ENCODE measurements at regions not wholly inside any gene's neighbourhood (a gene's known extent, or its start where the extent isn't known, plus 50 kb on each side); places are given as distances from the start of the nearest gene placed in this dataset.

- TF ChIP-seq YY1 (IDR thresholded peaks at IDR 0.05; ENCODE audit: low read depth) (no peak), RAD21 (IDR thresholded peaks at IDR 0.05; ENCODE audit: low read depth) (no peak), TCF12 (IDR thresholded peaks at IDR 0.05; ENCODE audit: low read depth) (no peak), TAF1 (IDR thresholded peaks at IDR 0.05; ENCODE audit: low read depth) (no peak), CEBPB (IDR thresholded peaks at IDR 0.05) (no peak), TEAD4 (IDR thresholded peaks at IDR 0.05) (no peak)
- TF ChIP-seq, protein P1, sequence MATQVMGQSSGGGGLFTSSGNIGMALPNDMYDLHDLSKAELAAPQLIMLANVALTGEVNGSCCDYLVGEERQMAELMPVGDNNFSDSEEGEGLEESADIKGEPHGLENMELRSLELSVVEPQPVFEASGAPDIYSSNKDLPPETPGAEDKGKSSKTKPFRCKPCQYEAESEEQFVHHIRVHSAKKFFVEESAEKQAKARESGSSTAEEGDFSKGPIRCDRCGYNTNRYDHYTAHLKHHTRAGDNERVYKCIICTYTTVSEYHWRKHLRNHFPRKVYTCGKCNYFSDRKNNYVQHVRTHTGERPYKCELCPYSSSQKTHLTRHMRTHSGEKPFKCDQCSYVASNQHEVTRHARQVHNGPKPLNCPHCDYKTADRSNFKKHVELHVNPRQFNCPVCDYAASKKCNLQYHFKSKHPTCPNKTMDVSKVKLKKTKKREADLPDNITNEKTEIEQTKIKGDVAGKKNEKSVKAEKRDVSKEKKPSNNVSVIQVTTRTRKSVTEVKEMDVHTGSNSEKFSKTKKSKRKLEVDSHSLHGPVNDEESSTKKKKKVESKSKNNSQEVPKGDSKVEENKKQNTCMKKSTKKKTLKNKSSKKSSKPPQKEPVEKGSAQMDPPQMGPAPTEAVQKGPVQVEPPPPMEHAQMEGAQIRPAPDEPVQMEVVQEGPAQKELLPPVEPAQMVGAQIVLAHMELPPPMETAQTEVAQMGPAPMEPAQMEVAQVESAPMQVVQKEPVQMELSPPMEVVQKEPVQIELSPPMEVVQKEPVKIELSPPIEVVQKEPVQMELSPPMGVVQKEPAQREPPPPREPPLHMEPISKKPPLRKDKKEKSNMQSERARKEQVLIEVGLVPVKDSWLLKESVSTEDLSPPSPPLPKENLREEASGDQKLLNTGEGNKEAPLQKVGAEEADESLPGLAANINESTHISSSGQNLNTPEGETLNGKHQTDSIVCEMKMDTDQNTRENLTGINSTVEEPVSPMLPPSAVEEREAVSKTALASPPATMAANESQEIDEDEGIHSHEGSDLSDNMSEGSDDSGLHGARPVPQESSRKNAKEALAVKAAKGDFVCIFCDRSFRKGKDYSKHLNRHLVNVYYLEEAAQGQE (IDR thresholded peaks at IDR 0.05; ENCODE audit: low read depth): no peak
- TF ChIP-seq, protein P2, sequence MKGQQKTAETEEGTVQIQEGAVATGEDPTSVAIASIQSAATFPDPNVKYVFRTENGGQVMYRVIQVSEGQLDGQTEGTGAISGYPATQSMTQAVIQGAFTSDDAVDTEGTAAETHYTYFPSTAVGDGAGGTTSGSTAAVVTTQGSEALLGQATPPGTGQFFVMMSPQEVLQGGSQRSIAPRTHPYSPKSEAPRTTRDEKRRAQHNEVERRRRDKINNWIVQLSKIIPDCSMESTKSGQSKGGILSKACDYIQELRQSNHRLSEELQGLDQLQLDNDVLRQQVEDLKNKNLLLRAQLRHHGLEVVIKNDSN (IDR thresholded peaks at IDR 0.05): no peak
These were observed 66.3 kb upstream of the C1QTNF7 start for GRCh38 chr4:15361529-15361928.

DNA sequence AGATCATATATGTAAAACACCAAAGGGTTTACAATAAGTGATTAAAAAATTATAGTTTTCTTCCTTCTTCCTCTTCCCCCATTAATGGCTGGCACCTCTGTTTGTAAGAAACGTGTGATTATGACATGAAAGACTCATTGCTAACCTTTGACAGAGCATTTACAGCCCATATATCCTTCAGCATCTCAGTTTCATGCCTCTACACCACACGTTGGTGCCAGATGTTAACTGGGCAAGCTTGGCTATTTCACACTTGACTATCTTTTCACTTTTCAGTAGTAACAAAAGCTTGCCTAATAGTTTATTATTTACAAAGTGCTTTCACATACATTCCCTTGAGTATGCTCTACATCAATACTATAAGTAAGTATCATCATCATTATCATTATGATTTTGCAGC is 65.3 kb upstream of the C1QTNF7 start:
- no peak for TF ChIP-seq RAD21 (IDR thresholded peaks at IDR 0.05; ENCODE audit: low read depth)
- TF ChIP-seq, protein P1 (IDR thresholded peaks at IDR 0.05; ENCODE audit: low read depth): no peak
- TF ChIP-seq TEAD4 (IDR thresholded peaks at IDR 0.05): no peak
- no peak for TF ChIP-seq FOXM1 (IDR thresholded peaks at IDR 0.05; ENCODE audit: borderline replicate concordance, low read depth)
- no peak for TF ChIP-seq NFIC (IDR thresholded peaks at IDR 0.05)
- no peak for TF ChIP-seq ZBTB7A (IDR thresholded peaks at IDR 0.05; ENCODE audit: low read depth)
- TF ChIP-seq YY1 (IDR thresholded peaks at IDR 0.05; ENCODE audit: low read depth): no peak

DNA sequence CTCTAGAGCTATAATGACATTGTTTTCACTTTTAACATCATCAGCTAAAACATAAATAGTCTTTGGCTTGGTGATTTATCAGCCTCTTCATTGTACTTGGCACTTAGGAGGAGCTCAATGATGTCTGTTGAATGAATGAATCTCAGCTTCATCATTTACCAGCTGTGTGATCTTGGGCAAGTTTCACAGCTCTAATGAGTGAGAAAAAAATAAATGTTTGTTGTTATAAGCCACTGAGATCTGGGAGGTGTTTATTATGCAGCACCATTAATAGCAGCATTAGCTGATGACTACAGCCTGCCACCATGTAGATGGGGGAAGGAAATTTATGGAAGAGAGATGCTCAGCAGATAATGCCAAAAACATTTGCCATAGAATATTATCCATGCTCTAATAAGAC is 63.6 kb upstream of the C1QTNF7 start:
- TF ChIP-seq NFIC (IDR thresholded peaks at IDR 0.05): no peak
- TF ChIP-seq YY1 (IDR thresholded peaks at IDR 0.05; ENCODE audit: low read depth): no peak
- TF ChIP-seq EP300 (IDR thresholded peaks at IDR 0.05; ENCODE audit: borderline replicate concordance): no peak
- TF ChIP-seq, protein P2 (IDR thresholded peaks at IDR 0.05): no peak
- no peak for TF ChIP-seq CREB1 (IDR thresholded peaks at IDR 0.05; ENCODE audit: low read depth)
- TF ChIP-seq EGR1 (IDR thresholded peaks at IDR 0.05): no peak
- no peak for TF ChIP-seq TCF12 (IDR thresholded peaks at IDR 0.05; ENCODE audit: low read depth)
- TF ChIP-seq, protein P1 (IDR thresholded peaks at IDR 0.05; ENCODE audit: low read depth): no peak
- TF ChIP-seq CEBPB (IDR thresholded peaks at IDR 0.05): no peak
- TF ChIP-seq, protein P3, sequence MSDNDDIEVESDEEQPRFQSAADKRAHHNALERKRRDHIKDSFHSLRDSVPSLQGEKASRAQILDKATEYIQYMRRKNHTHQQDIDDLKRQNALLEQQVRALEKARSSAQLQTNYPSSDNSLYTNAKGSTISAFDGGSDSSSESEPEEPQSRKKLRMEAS (IDR thresholded peaks at IDR 0.05): no peak
- TF ChIP-seq TAF1 (IDR thresholded peaks at IDR 0.05; ENCODE audit: low read depth): no peak
- TF ChIP-seq RAD21 (IDR thresholded peaks at IDR 0.05; ENCODE audit: low read depth): no peak
- TF ChIP-seq FOXM1 (IDR thresholded peaks at IDR 0.05; ENCODE audit: borderline replicate concordance, low read depth): no peak
- no peak for TF ChIP-seq TEAD4 (IDR thresholded peaks at IDR 0.05)
- TF ChIP-seq ZBTB7A (IDR thresholded peaks at IDR 0.05; ENCODE audit: low read depth): no peak

- TF ChIP-seq TEAD4 (IDR thresholded peaks at IDR 0.05) (no peak), TCF12 (IDR thresholded peaks at IDR 0.05; ENCODE audit: low read depth) (no peak), RAD21 (IDR thresholded peaks at IDR 0.05; ENCODE audit: low read depth) (no peak), CEBPB (IDR thresholded peaks at IDR 0.05) (no peak), ZBTB7A (IDR thresholded peaks at IDR 0.05; ENCODE audit: low read depth) (no peak), YY1 (IDR thresholded peaks at IDR 0.05; ENCODE audit: low read depth) (no peak), TAF1 (IDR thresholded peaks at IDR 0.05; ENCODE audit: low read depth) (no peak)
- TF ChIP-seq, protein P2 (IDR thresholded peaks at IDR 0.05): no peak
- TF ChIP-seq, protein P3 (IDR thresholded peaks at IDR 0.05): no peak
These were observed 62.2 kb upstream of the C1QTNF7 start for GRCh38 chr4:15365641-15366040.

Measured in Ishikawa (cell line).